Spleen (tissue), 7 donors: ENCODE measurements at regions not wholly inside any gene's neighbourhood (a gene's known extent, or its start where the extent isn't known, plus 50 kb on each side); places are given as distances from the start of the nearest gene placed in this dataset.
"Not testable (repeated sequence)": the region's sequence is repeated elsewhere in the genome, so short reads cannot be mapped to it uniquely, and the experiment has no call there.

Experiments
- POLR2A ChIP-seq, 3 donors: fragments of 450-650 bp; IDR thresholded peaks; one replicate each; pipeline ENCODE4 v1.5.1; 2017; ENCODE audit warnings: antibody characterized with exemption in 3 of 3, mild to moderate bottlenecking in 1 of 3
- POLR2AphosphoS5 ChIP-seq, 3 donors: sonication (generic); formaldehyde crosslinking; IDR thresholded peaks; one replicate each; pipeline ENCODE4 v1.5.1; 2017; ENCODE audit warnings: antibody characterized with exemption in 3 of 3
- TF ChIP-seq, protein P1 (sequence below), 11 experiments: fragments of 200-600 bp in 7 of 11; fragments of 450-650 bp in 4 of 11; sonication (generic) in 4 of 11; IDR thresholded peaks in 8 of 11; conservative IDR thresholded peaks in 3 of 11; 1 replicate in 7 of 11; 2 replicates in 4 of 11; pipeline versions ENCODE4 v1.4.0 to v1.8.0; 2016 to 2021; ENCODE audit warnings: antibody characterized with exemption in 11 of 11, inconsistent platforms in 4 of 11, mild to moderate bottlenecking in 1 of 11
- donor health status: DM: no; HTN: no; CAD: no; lungs with moderate emphysema.
- donor health status: DM: no; HTN: no; CAD: no.
- donor health status: DM: no; HTN: no; CAD: no.

DNA sequence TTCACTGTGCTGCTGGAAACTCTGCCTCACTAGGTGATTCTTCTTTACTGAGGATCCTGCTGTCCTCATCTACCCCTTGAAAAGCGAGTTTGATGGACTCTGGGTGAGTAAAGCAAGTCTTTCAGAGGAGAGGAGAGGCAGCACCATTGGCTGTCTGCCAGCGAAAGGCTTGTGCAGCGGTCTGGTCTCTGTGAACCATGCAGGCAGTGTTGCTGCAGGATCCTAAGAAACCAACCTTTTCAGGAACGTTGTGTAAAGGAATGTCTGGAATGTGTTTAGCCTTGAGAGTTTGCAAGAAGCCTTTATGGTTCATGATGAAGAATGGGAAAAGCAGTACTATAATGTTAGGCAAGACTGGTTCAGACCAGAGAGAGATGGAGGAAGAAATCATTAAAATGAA, 53.4 kb upstream of the CCN1 start:
- not testable (repeated sequence) for TF ChIP-seq POLR2A, POLR2AphosphoS5 (IDR thresholded peaks at IDR 0.05)
- TF ChIP-seq, protein P1, sequence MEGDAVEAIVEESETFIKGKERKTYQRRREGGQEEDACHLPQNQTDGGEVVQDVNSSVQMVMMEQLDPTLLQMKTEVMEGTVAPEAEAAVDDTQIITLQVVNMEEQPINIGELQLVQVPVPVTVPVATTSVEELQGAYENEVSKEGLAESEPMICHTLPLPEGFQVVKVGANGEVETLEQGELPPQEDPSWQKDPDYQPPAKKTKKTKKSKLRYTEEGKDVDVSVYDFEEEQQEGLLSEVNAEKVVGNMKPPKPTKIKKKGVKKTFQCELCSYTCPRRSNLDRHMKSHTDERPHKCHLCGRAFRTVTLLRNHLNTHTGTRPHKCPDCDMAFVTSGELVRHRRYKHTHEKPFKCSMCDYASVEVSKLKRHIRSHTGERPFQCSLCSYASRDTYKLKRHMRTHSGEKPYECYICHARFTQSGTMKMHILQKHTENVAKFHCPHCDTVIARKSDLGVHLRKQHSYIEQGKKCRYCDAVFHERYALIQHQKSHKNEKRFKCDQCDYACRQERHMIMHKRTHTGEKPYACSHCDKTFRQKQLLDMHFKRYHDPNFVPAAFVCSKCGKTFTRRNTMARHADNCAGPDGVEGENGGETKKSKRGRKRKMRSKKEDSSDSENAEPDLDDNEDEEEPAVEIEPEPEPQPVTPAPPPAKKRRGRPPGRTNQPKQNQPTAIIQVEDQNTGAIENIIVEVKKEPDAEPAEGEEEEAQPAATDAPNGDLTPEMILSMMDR (IDR thresholded peaks at IDR 0.05 in 8 of 11, conservative IDR thresholded peaks at IDR 0.05 in 3 of 11): not testable (repeated sequence)
